Left ventricle myocardium inferior (tissue), 1 donor: ENCODE measurements at regions not wholly inside any gene's neighbourhood (a gene's known extent, or its start where the extent isn't known, plus 50 kb on each side); places are given as distances from the start of the nearest gene placed in this dataset.

Experiments used
- DNase-seq: peaks from one replicate; pipeline ENCODE4 v3.0.0-alpha.2; 2020
- H3K27ac ChIP-seq: fragments of 200-600 bp; replicated peaks from 2 replicates; pipeline ENCODE4 v1.8.0; 2021
- H3K27me3 ChIP-seq: fragments of 200-600 bp; 2 replicates; pipeline ENCODE4 v1.8.0; 2021; ENCODE audit warnings: low read depth
- H3K36me3 ChIP-seq: fragments of 200-600 bp; 2 replicates; pipeline ENCODE4 v1.8.0; 2021
- H3K4me1 ChIP-seq: fragments of 200-600 bp; 2 replicates; pipeline ENCODE4 v1.8.0; 2021
- H3K4me3 ChIP-seq: fragments of 200-600 bp; 2 replicates; pipeline ENCODE4 v1.8.0; 2021; ENCODE audit warnings: mild to moderate bottlenecking, moderate library complexity
- H3K9me3 ChIP-seq: fragments of 200-600 bp; replicated peaks from 2 replicates; pipeline ENCODE4 v1.8.0; 2021
- intact Hi-C: fragments of 100-400 bp; cut with micrococcal nuclease; formaldehyde crosslinking; loops from one replicate; pipeline ENCODE4 v1.11.0; 2022
- TF ChIP-seq, protein P1 (sequence below): fragments of 200-600 bp; IDR thresholded peaks from 2 replicates; pipeline ENCODE4 v1.8.0; 2021; ENCODE audit warnings: antibody characterized with exemption, mild to moderate bottlenecking, borderline replicate concordance
- donor health status: DM: no; HTN: yes; CAD: no; lungs with severe emphysema.

GRCh38 chr15:25178835-25179672 lies 224.3 kb downstream of the SNRPN start:
- no peak overlapping the region for H3K4me3 ChIP-seq
- peak; percentile 3 for DNase-seq
- H3K27me3 ChIP-seq: no peaks in the 10 kb centered on the region
- intact Hi-C loops: no loop called here
- H3K4me1 ChIP-seq: no peaks in the 10 kb centered on the region
- TF ChIP-seq, protein P1, sequence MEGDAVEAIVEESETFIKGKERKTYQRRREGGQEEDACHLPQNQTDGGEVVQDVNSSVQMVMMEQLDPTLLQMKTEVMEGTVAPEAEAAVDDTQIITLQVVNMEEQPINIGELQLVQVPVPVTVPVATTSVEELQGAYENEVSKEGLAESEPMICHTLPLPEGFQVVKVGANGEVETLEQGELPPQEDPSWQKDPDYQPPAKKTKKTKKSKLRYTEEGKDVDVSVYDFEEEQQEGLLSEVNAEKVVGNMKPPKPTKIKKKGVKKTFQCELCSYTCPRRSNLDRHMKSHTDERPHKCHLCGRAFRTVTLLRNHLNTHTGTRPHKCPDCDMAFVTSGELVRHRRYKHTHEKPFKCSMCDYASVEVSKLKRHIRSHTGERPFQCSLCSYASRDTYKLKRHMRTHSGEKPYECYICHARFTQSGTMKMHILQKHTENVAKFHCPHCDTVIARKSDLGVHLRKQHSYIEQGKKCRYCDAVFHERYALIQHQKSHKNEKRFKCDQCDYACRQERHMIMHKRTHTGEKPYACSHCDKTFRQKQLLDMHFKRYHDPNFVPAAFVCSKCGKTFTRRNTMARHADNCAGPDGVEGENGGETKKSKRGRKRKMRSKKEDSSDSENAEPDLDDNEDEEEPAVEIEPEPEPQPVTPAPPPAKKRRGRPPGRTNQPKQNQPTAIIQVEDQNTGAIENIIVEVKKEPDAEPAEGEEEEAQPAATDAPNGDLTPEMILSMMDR: no peak
- H3K9me3 ChIP-seq: peaks cover 68% of the 10 kb centered on the region
- no peak overlapping the region for H3K27ac ChIP-seq
- H3K36me3 ChIP-seq: no peaks in the 10 kb centered on the region

DNA sequence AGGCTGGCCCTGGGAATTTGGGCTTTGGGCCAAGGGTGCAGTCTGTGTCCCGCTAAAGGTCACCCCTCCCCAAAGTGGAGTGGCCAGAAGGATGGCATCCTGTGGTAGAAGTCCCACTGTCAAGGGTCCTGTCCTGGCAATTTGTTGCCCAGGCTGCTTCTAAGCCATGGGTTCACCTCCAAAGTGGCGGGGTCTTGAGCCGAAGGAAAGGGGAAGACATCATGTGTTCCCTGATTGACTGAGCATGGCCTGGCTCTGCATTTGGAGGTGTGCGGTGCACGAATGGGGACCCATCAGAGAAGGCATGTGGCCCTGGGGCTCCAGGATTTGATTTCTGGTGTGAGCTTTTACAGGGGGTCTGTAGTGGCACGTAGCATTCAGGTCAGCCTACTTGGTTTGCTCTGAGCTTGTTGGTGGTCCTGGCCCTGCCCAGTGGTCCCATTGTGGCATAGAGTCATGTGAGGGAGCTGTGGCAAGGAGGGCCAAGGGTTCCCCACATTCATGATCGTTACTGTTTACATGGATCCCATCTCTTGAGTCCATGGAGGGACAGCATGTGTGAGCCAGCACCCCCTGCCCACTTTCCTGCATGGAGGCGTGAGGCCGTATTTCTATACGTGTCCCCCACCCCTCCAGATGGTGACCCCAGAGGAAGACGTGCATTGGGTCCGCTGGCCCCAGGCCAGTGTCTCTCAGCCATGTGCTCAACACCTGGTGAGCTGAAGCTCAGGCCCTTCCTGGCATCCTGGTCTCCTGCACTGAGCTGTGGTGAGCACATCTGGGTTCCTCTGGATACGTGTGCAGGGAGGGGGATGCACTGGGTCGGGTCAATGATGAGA lies 225.1 kb downstream of the SNRPN start:
- TF ChIP-seq, protein P1: no peak
- no peaks in the 10 kb centered on the region for H3K27me3 ChIP-seq
- DNase-seq: peak; percentile 9
- H3K4me1 ChIP-seq: no peaks in the 10 kb centered on the region
- H3K9me3 ChIP-seq: peaks cover 66% of the 10 kb centered on the region
- intact Hi-C loops: no loop called here
- H3K4me3 ChIP-seq: no peak overlapping the region
- H3K27ac ChIP-seq: no peak overlapping the region
- H3K36me3 ChIP-seq: no peaks in the 10 kb centered on the region

- peak; percentile 2 for DNase-seq
- TF ChIP-seq, protein P1: no peak
- Histone ChIP-seq H3K4me1 (no peaks in the 10 kb centered on the region), H3K27me3 (no peaks in the 10 kb centered on the region), H3K36me3 (no peaks in the 10 kb centered on the region), H3K9me3 (peaks cover 63% of the 10 kb centered on the region), H3K27ac (no peak overlapping the region), H3K4me3 (no peak overlapping the region)
- intact Hi-C loops: no loop called here
Observed at GRCh38 chr15:25180606-25181292, 226.0 kb downstream of the SNRPN start.

GRCh38 chr15:25181293-25182097 lies 226.7 kb downstream of the SNRPN start:
- intact Hi-C loops: no loop called here
- H3K9me3 ChIP-seq: peaks cover 55% of the 10 kb centered on the region
- TF ChIP-seq, protein P1: no peak
- H3K27me3 ChIP-seq: no peaks in the 10 kb centered on the region
- H3K4me1 ChIP-seq: no peaks in the 10 kb centered on the region
- peak; percentile 2 for DNase-seq
- H3K27ac ChIP-seq: no peak overlapping the region
- H3K36me3 ChIP-seq: no peaks in the 10 kb centered on the region
- no peak overlapping the region for H3K4me3 ChIP-seq

GRCh38 chr15:25182098-25182478 lies 227.3 kb downstream of the SNRPN start:
- intact Hi-C loops: no loop called here
- TF ChIP-seq, protein P1: no peak
- Histone ChIP-seq H3K27me3 (no peaks in the 10 kb centered on the region), H3K27ac (no peak overlapping the region), H3K36me3 (no peaks in the 10 kb centered on the region), H3K9me3 (peaks cover 56% of the 10 kb centered on the region), H3K4me1 (no peaks in the 10 kb centered on the region), H3K4me3 (no peak overlapping the region)
- DNase-seq: peak; percentile 3
